ENCODE measurements at regions not wholly inside any gene's neighbourhood (a gene's known extent, or its start where the extent isn't known, plus 50 kb on each side); places are given as distances from the start of the nearest gene placed in this dataset.
A peak's percentile ranks its signal among the peaks of the same experiment; 100 is the strongest.

DNA sequence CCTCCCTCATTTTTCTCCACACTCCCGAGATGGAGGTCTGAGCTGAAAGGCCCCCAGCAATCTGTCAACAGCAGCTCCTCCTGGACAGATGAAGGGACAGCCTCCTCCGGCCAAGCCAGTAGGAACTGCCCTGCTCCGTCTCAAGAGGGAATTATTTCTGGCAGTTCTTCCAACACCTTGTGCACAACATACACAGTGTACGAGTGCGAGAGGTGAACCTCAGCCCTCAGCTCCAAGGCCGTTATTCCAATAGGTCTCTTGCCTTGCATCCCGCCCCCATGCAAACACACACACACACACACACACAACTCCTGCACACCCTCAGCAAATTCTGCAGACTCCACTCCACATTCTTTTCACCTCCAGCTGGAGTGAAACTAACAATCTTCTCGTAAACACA, 181.7 kb upstream of the FAR2 start:
- FAIRE-seq (peak; percentile 13), DNase-seq (ENCODE audit: low read depth) (no peak)
- no peaks in the 10 kb centered on the region for H3K36me3 ChIP-seq (ENCODE audit: control insufficient read depth, insufficient read depth, low read length)
- H3K27me3 ChIP-seq (ENCODE audit: control insufficient read depth, insufficient read depth, low read length): no peaks in the 10 kb centered on the region
- TF ChIP-seq, protein P1, sequence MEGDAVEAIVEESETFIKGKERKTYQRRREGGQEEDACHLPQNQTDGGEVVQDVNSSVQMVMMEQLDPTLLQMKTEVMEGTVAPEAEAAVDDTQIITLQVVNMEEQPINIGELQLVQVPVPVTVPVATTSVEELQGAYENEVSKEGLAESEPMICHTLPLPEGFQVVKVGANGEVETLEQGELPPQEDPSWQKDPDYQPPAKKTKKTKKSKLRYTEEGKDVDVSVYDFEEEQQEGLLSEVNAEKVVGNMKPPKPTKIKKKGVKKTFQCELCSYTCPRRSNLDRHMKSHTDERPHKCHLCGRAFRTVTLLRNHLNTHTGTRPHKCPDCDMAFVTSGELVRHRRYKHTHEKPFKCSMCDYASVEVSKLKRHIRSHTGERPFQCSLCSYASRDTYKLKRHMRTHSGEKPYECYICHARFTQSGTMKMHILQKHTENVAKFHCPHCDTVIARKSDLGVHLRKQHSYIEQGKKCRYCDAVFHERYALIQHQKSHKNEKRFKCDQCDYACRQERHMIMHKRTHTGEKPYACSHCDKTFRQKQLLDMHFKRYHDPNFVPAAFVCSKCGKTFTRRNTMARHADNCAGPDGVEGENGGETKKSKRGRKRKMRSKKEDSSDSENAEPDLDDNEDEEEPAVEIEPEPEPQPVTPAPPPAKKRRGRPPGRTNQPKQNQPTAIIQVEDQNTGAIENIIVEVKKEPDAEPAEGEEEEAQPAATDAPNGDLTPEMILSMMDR (IDR thresholded peaks at IDR 0.05; ENCODE audit: insufficient read depth, low read length, severe bottlenecking): no peak
- no peak overlapping the region for H3K4me3 ChIP-seq (ENCODE audit: low read depth, low read length)

GRCh38 chr12:28973491-28973890, 175.6 kb upstream of the FAR2 start:
- DNase-seq (ENCODE audit: low read depth) (no peak), FAIRE-seq (no peak)
- H3K4me3 ChIP-seq (ENCODE audit: low read depth, low read length): no peak overlapping the region
- TF ChIP-seq, protein P1 (IDR thresholded peaks at IDR 0.05; ENCODE audit: insufficient read depth, low read length, severe bottlenecking): no peak
- no peaks in the 10 kb centered on the region for H3K36me3 ChIP-seq (ENCODE audit: control insufficient read depth, insufficient read depth, low read length)
- no peaks in the 10 kb centered on the region for H3K27me3 ChIP-seq (ENCODE audit: control insufficient read depth, insufficient read depth, low read length)

GRCh38 chr12:28974166-28974565, 174.9 kb upstream of the FAR2 start:
- Histone ChIP-seq H3K36me3 (ENCODE audit: control insufficient read depth, insufficient read depth, low read length) (no peaks in the 10 kb centered on the region), H3K27me3 (ENCODE audit: control insufficient read depth, insufficient read depth, low read length) (no peaks in the 10 kb centered on the region), H3K4me3 (ENCODE audit: low read depth, low read length) (no peak overlapping the region)
- TF ChIP-seq, protein P1 (IDR thresholded peaks at IDR 0.05; ENCODE audit: insufficient read depth, low read length, severe bottlenecking): no peak
- FAIRE-seq: no peak
- DNase-seq (ENCODE audit: low read depth): no peak

DNA sequence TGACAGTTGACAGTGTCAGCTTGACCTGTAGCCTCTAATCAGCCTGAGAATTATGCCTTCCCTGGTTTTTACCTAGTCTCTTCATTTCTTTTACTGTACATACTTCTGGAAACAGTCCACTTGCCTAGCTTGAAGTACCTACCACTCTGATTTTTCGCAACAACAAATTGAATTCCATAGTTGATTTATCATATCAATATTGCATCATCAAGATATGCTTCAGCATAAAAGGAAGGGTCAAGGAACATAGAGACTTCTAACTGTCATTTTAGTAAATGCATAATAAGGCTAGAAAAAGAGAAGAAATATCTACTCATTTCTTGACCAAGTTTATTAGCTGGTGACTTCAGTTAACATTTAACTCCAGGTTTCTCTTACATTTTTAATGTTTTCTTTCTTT, 174.2 kb upstream of the FAR2 start:
- Histone ChIP-seq H3K36me3 (ENCODE audit: control insufficient read depth, insufficient read depth, low read length) (no peaks in the 10 kb centered on the region), H3K4me3 (ENCODE audit: low read depth, low read length) (no peak overlapping the region), H3K27me3 (ENCODE audit: control insufficient read depth, insufficient read depth, low read length) (no peaks in the 10 kb centered on the region)
- DNase-seq (ENCODE audit: low read depth) (peak; percentile 29), FAIRE-seq (no peak)
- TF ChIP-seq, protein P1 (IDR thresholded peaks at IDR 0.05; ENCODE audit: insufficient read depth, low read length, severe bottlenecking): no peak

GRCh38 chr12:28975564-28976340, 173.3 kb upstream of the FAR2 start:
- Histone ChIP-seq H3K4me3 (ENCODE audit: low read depth, low read length) (no peak overlapping the region), H3K36me3 (ENCODE audit: control insufficient read depth, insufficient read depth, low read length) (no peaks in the 10 kb centered on the region), H3K27me3 (ENCODE audit: control insufficient read depth, insufficient read depth, low read length) (no peaks in the 10 kb centered on the region)
- FAIRE-seq: no peak
- peak; percentile 57 for DNase-seq (ENCODE audit: low read depth)
- TF ChIP-seq, protein P1 (IDR thresholded peaks at IDR 0.05; ENCODE audit: insufficient read depth, low read length, severe bottlenecking): no peak

DNA sequence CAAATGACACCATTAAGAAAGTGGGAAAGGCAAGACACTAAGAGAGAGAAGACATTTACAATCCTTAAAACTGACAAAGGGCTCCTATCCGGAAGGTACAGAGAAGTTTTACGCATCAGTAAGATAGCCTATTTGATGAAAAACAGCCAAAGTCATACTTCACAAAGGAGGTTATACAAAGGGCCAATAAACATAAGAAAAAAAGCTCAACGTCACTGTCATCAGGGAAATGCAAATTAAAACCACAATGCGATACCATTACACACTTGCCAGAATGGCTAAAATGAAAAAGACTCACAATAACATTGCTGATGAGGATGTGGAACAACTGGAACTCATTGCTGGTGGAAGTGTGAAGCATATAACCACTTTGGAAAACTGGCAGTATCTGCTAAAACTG, 168.6 kb upstream of the FAR2 start:
- no peak overlapping the region for H3K4me3 ChIP-seq (ENCODE audit: low read depth, low read length)
- TF ChIP-seq, protein P1 (IDR thresholded peaks at IDR 0.05; ENCODE audit: insufficient read depth, low read length, severe bottlenecking): no peak
- no peaks in the 10 kb centered on the region for H3K36me3 ChIP-seq (ENCODE audit: control insufficient read depth, insufficient read depth, low read length)
- FAIRE-seq: no peak
- DNase-seq (ENCODE audit: low read depth): no peak
- no peaks in the 10 kb centered on the region for H3K27me3 ChIP-seq (ENCODE audit: control insufficient read depth, insufficient read depth, low read length)

All from bronchial epithelial cell (primary cell).